Stimulated activated CD8-positive, alpha-beta memory T cell treated with anti-CD3 and anti-CD28 coated beads, Interleukin-12 subunit alpha, Interleukin-12 subunit beta, amount 100 ng/mL, for 24 hours (primary cell): ENCODE measurements at regions not wholly inside any gene's neighbourhood (a gene's known extent, or its start where the extent isn't known, plus 50 kb on each side); places are given as distances from the start of the nearest gene placed in this dataset.
"Not testable (repeated sequence)": the region's sequence is repeated elsewhere in the genome, so short reads cannot be mapped to it uniquely, and the experiment has no call there.

ENCODE experiments used
- DNase-seq: peaks from one replicate; pipeline ENCODE4 v3.0.0-alpha.2; 2020; ENCODE audit errors: extremely low read depth

DNA sequence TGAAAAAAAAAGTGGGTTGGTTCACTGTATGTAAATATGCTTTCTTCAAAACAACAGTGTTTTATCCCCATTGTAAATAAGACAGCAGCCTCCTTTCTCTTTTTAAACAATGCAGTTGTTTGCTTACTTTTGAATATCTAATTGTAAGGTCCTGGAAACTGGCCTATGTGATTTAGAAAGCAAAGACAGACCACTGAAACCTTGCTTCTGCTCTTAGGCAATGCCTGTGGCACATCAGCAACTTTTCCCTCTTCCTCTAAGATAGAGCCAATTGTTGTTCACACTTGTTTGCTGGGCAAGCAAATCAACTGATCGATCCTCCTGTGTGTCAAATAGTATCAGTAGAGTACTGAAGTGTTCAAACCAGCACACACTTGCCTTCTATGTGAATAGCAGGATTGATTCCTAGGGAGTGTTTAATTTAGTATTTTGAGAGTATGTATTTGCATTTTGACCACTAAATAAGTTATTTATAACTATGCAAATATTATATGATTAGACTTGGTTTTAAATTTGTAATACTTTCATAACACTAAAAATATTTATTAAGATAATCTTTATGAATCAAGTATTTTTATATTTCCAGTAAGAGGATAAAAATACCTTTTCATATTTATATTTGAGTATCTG is 55.4 kb upstream of the GRPR start:
- no peak for DNase-seq

DNA sequence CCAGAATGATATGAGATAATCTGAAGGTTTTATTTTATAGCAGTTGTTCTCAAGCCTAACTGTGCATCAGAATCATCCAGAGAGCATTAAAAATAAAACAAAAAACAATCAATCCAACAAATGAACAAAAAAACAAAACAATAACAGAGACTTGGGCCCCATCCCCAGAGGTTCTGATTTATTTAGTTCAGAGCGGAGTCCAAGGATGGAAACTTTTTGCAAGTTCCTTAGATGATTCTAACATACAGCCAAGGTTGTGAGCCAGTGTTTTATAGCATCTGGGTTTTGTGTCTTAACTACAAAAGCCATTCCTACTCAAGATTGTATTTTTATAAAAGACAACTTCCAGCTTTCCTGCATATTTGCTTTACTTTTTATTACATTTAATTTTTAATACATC is 59.4 kb upstream of the GRPR start:
- DNase-seq, result no peak

- DNase-seq, result no peak
Observed at GRCh38 chrX:16063141-16063540, 60.2 kb upstream of the GRPR start.

DNA sequence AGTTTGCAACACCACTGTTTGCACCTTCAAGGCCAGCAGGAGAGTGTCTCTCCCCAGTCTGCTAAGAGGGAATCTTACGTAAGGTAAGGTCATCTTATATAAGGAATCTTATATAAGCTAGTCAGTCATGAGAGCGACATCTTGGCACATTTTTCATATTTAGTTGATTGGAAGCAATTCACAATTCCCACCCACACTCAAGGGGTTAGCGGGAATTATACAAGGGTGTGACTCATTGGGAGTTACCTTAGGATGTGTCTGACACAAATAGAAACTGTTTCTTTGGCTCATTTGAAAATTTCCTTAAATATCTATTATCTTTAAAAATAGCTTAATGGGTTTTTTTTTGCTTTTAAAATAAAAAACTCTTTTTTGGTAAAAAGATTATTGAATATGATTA is 62.1 kb upstream of the GRPR start:
- no peak for DNase-seq

DNA sequence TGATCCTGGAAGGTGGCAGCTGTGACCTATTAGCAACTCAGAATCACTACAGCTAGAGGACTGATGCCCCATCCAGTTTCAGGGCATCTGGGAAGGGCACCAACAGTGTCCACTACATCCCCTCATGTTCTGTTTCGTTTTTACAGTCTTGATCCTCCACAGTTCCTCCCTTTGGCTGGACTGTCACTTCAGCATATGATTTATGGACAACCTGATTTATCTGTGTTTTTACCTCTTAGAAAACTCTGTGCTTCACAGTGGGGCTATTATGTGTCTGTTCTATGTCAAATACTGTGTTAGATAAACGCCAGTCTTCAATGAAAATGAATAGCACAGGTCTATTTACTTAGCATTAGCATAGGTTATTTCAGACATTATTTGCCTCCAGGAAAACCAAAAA is 63.1 kb upstream of the GRPR start:
- DNase-seq, result no peak

DNA sequence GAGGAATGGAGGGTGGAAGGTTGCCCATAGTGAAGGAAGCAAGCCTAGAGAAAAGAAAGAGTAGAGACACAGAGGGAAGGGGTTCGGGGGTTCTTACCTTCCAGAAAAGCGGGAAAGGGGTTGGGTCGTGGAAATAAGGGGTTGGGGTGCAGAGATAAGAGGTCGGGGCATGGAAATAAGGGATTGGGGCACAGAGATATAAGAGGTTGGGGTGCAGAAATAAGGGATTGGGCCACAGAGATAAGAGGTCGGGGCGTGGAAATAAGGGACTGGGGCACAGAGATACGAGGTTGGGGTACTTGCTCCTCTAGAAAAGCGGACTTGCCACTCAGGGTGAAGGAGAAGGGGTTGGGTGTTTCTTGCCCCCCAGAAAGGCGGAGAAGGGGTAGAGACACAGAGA is 74.2 kb upstream of the GRPR start:
- DNase-seq, result not testable (repeated sequence)

DNA sequence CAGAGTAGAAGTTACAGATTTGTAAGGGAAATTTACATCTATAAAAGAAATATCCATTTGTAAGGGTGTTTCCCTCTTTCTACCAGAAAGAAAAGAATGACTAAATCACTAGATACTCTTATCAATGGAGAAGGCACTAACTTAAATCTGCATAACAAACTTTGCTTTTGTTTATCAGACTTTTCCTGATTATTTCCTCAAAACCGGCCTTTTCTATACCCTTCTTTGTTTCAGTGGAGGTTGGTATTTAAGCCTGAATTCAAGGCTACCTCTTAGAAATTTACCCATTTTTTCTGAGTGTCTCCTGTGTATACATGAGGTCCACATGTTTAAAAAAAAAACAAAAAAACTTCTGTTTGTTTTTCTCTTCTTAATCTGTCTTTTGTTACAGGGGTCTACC is 80.4 kb upstream of the GRPR start:
- DNase-seq, result no peak

GRCh38 chrX:16039834-16040233 is 83.5 kb upstream of the GRPR start:
- no peak for DNase-seq

GRCh38 chrX:16039363-16039762 is 84.0 kb upstream of the GRPR start:
- DNase-seq, result no peak

DNA sequence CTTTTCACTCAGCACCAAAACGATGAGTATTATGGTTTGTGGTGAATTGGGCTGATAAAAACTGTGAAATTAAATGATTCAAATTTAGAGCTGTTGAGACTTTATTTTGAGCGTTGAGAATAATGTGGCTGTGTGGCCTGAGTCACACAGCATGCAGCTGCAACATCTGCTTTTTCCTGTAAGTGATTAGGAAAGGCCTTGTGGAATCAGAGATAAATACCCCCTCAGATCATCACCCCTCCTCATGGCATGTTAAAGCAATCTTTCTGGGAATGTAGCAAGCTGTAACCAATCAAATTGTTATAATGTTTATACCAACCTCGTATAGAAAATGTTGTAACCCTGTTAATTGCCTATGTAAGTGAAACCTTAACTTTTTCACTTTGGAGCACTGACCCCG is 90.0 kb upstream of the GRPR start:
- no peak for DNase-seq

DNA sequence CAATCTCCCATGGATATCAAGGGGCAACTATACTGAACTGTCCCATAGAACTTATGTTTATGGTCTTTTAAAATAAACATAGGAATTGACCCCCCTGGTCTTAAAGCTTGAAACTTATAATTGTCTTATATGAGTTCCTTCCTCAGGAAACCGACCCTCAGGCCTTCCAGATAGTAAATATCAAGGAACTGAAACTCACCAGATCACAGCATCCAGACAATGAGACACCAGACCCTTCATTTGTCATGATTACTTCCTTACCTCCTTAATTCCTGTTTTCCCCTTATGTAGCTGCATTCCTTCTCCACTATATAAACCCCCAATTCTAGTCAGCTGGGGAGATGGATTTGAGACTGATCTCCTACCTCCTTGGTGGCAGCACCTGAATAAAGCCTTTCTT is 94.8 kb upstream of the GRPR start:
- DNase-seq, result no peak

GRCh38 chrX:16023790-16024734 is 99.3 kb upstream of the GRPR start:
- DNase-seq, result no peak

- DNase-seq, result no peak
Observed at GRCh38 chrX:16022580-16023200, 100.7 kb upstream of the GRPR start.

DNA sequence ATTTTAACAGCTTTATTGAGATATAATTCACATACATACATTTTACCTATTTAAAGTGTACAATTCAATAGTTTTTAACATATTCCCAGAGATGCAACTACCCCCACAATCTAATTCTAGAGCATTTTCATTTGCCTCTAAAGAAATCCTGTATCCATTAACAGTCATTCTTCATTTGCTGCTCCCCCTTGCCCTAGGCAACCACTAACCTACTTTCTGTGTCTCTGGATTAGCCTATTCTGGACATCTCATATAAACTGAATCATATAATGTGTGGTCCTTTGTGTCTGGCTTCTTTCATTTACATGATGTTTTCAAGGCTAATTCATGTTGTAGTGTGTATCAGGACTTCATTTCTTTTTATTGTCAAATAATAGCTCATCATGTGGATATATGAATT is 105.1 kb upstream of the GRPR start:
- no peak for DNase-seq

- DNase-seq, result no peak
Observed at GRCh38 chrX:16014171-16014570, 109.2 kb upstream of the GRPR start.

GRCh38 chrX:16012250-16012649 is 111.1 kb upstream of the GRPR start:
- no peak for DNase-seq

DNA sequence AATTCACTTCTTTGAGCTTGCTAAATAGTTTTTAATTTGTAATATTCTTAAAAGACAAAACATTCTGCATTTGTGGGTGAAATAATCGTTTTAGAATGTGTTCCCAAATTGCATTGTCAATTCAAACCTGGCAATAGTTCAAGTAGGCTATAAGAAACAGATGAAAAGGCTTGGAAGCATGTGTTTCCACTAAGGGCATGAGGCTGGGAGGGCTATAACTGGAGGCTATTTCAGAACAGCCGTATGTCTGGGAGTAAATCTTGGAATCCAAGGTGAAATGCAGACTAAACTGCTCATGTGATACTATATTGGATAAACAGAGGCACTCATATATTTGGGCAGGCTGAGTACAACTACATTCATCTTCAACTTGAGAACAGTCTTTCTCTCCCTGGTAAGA is 117.4 kb upstream of the GRPR start:
- DNase-seq, result no peak

DNA sequence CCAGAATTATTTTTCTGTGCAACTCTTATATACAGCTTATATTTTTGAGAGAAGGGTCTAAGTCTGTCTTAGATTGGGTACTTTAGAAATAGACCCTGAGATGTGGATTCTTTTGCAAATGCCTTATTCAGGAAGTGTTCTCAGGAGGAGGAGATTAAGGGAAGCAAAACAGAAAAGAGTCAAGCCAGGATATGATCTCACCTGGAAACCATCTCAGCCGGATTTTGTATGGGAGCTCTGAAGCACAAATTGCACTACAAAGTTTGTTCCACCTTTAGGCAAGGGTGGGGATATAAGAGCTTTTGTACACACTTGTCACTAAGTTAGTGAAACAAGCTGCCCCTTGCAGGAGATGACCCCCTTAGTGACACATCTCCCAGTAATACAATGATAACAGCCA is 121.2 kb upstream of the GRPR start:
- no peak for DNase-seq

DNA sequence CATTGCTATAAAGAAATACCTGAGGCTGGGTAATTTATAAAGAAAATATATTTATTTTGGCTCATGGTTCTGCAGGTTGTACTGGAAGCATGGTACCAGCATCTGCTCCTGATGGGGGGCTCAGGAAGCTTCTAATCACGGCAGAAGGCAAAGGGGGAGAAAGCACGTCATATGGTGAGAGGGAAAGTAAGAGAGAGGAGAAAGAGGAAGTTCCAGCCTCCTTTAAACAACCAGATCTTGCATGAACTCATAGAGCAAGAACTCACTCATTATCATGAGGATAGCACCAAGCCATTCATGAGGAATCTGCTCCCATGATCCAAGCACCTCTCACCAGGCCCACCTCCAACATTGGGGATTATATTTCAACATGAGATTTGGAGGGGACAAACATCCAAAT is 125.0 kb upstream of the GRPR start:
- DNase-seq, result no peak

GRCh38 chrX:15989716-15990115 is 133.6 kb upstream of the GRPR start:
- no peak for DNase-seq

- DNase-seq, result no peak
Observed at GRCh38 chrX:15988661-15989603, 134.3 kb upstream of the AP1S2 start.

GRCh38 chrX:15985937-15986336 is 131.3 kb upstream of the AP1S2 start:
- peak; percentile 5 for DNase-seq
